H1 (cell line): ENCODE measurements at regions not wholly inside any gene's neighbourhood (a gene's known extent, or its start where the extent isn't known, plus 50 kb on each side); places are given as distances from the start of the nearest gene placed in this dataset.

Source experiments
- BRCA1 ChIP-seq: IDR thresholded peaks from 2 replicates; pipeline ENCODE4 v1.6.1; 2012; ENCODE audit warnings: low read depth, low read length, improper control_type of control experiment
- KDM1A ChIP-seq: fragments of 200-600, 300-600 bp; sonication (generic); IDR thresholded peaks from 2 replicates; pipeline ENCODE4 v1.7.1; 2016; ENCODE audit warnings: mild to moderate bottlenecking, low read length, borderline replicate concordance

DNA sequence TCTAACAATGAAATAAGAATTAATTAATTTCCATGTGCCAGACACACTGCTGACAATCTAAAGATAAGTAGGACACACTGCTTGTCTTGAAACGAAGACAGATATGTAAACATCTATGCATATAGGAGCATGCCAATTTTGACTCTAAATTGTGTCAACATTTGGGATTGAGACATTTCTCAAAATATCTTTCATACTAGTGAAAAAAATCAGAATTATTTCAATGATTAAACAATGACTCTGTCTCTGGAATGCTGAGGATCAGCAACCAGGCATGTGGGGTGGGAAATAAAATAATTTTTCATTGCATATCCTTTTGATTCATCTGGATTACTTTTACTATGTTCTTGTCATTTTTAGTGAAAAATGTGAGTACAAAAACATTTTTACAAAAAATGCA, 262.6 kb upstream of the SYT4 start (continued):
- TF ChIP-seq KDM1A (no peak), BRCA1 (no peak)
